SK-N-SH (cell line): ENCODE measurements at regions not wholly inside any gene's neighbourhood (a gene's known extent, or its start where the extent isn't known, plus 50 kb on each side); places are given as distances from the start of the nearest gene placed in this dataset.

Experiments
- CTCF ChIA-PET: fragments of 300-600, 350-600 bp; formaldehyde crosslinking; extraction: SDS; loops from one replicate; lab custom pipeline; 2021; lab: Yijun Ruan, JAX
- POLR2A ChIA-PET: fragments of 350-600 bp; sonication (Branson Sonifier 250); formaldehyde crosslinking; extraction: SDS; loops from one replicate; lab custom pipeline; 2020; ENCODE audit warnings: antibody characterized with exemption, inconsistent platforms; lab: Yijun Ruan, JAX
- DNase-seq: peaks from one replicate; pipeline ENCODE4 v3.0.0; 2012
- H2AFZ ChIP-seq: fragments of 200-600 bp; sonication (generic); 2 replicates; pipeline ENCODE4 v1.8.1; 2016; ENCODE audit warnings: antibody characterized with exemption, mild to moderate bottlenecking, low read depth
- H3F3A ChIP-seq: fragments of 200-600 bp; sonication (generic); replicated peaks from 2 replicates; pipeline ENCODE3; 2016; ENCODE audit warnings: antibody characterized with exemption, mild to moderate bottlenecking; ENCODE audit not compliant: insufficient read depth
- H3K27ac ChIP-seq, 2 experiments: fragments of 200-500 bp in 1 of 2; fragments of 200-600 bp in 1 of 2; sonication (Bioruptor generic) in 1 of 2; sonication (generic), shearing (Covaris generic) in 1 of 2; 2 replicates each; pipeline versions ENCODE4 v1.5.1 to v1.6.1; 2014 to 2016; ENCODE audit warnings: low read depth in 2 of 2, inconsistent platforms in 1 of 2, low read length in 1 of 2, mild to moderate bottlenecking in 1 of 2, mixed read lengths in 1 of 2
- H3K27me3 ChIP-seq: fragments of 200-600 bp; sonication (generic), shearing (Covaris generic); 2 replicates; pipeline ENCODE4 v1.6.1; 2016; ENCODE audit warnings: mixed run types; ENCODE audit not compliant: insufficient read depth
- H3K36me3 ChIP-seq, 2 experiments: fragments of 200-500 bp in 1 of 2; fragments of 200-600 bp in 1 of 2; sonication (Bioruptor generic) in 1 of 2; sonication (generic) in 1 of 2; replicated peaks in 1 of 2; 2 replicates each; pipeline versions ENCODE3 to v1.5.1; 2014 to 2016; ENCODE audit warnings: low read length in 1 of 2, mild to moderate bottlenecking in 1 of 2; ENCODE audit not compliant: insufficient read depth in 2 of 2, control insufficient read depth in 1 of 2
- H3K4me1 ChIP-seq, 2 experiments: fragments of 200-500 bp in 1 of 2; fragments of 200-600 bp in 1 of 2; sonication (Bioruptor generic) in 1 of 2; sonication (generic), shearing (Covaris generic) in 1 of 2; 2 replicates each; pipeline versions ENCODE4 v1.5.1 to v1.6.1; 2014 to 2016; ENCODE audit warnings: low read depth in 1 of 2, low read length in 1 of 2, mixed run types in 1 of 2; ENCODE audit not compliant: insufficient read depth in 2 of 2, control insufficient read depth in 1 of 2
- H3K4me2 ChIP-seq: fragments of 200-600 bp; sonication (generic), shearing (Covaris generic); 2 replicates; pipeline ENCODE4 v1.6.1; 2017; ENCODE audit warnings: mixed run types
- H3K4me3 ChIP-seq, 2 experiments: fragments of 200-500 bp in 1 of 2; fragments of 200-600 bp in 1 of 2; sonication (Bioruptor generic) in 1 of 2; sonication (generic), shearing (Covaris generic) in 1 of 2; 2 replicates each; pipeline versions ENCODE4 v1.5.1 to v1.8.1; 2014 to 2016; ENCODE audit warnings: low read depth in 2 of 2, inconsistent platforms in 1 of 2, low read length in 1 of 2, mild to moderate bottlenecking in 1 of 2, mixed read lengths in 1 of 2, moderate library complexity in 1 of 2
- H3K79me2 ChIP-seq: fragments of 200-600 bp; sonication (generic); 2 replicates; pipeline ENCODE4 v1.8.1; 2017; ENCODE audit warnings: mild to moderate bottlenecking; ENCODE audit not compliant: insufficient read depth
- H3K9ac ChIP-seq: fragments of 200-600 bp; sonication (generic); 2 replicates; pipeline ENCODE4 v1.6.1; 2017; ENCODE audit warnings: mixed run types
- H3K9me2 ChIP-seq: fragments of 200-600 bp; sonication (generic); 2 replicates; pipeline ENCODE4 v1.6.1; 2017; ENCODE audit warnings: mixed run types
- H3K9me3 ChIP-seq: fragments of 200-600 bp; sonication (generic); 2 replicates; pipeline ENCODE4 v1.6.1; 2017; ENCODE audit warnings: mixed run types, mild to moderate bottlenecking, moderate library complexity
- H4K20me1 ChIP-seq: fragments of 200-600 bp; sonication (generic); 2 replicates; pipeline ENCODE4 v1.6.1; 2017; ENCODE audit warnings: mild to moderate bottlenecking, mixed run types; ENCODE audit not compliant: insufficient read depth
- CHD2 ChIP-seq: fragments of 150-350 bp; IDR thresholded peaks from 2 replicates; pipeline ENCODE4 v1.6.1; 2018; ENCODE audit warnings: low read length; ENCODE audit not compliant: partially characterized antibody
- CTCF ChIP-seq: fragments of 200-600 bp; sonication (generic); IDR thresholded peaks from 2 replicates; pipeline ENCODE4 v1.6.1; 2017; ENCODE audit warnings: antibody characterized with exemption, mild to moderate bottlenecking, moderate library complexity
- FOXJ3 ChIP-seq: sonication (generic); formaldehyde crosslinking; IDR thresholded peaks from 2 replicates; pipeline ENCODE4 v1.5.1; 2020; ENCODE audit warnings: mild to moderate bottlenecking, missing genetic modification reagents
- GABPA ChIP-seq: IDR thresholded peaks from 2 replicates; pipeline ENCODE4 v1.4.0; 2012; ENCODE audit warnings: low read depth, mild to moderate bottlenecking
- JUND ChIP-seq: IDR thresholded peaks from 2 replicates; pipeline ENCODE4 v1.4.0; 2012
- MEF2A ChIP-seq: IDR thresholded peaks from 2 replicates; pipeline ENCODE4 v1.4.0; 2012; ENCODE audit warnings: low read depth, borderline replicate concordance
- NFIC ChIP-seq: IDR thresholded peaks from 2 replicates; pipeline ENCODE4 v1.4.0; 2012; ENCODE audit warnings: borderline replicate concordance
- PBX3 ChIP-seq: IDR thresholded peaks from 2 replicates; pipeline ENCODE4; 2012
- POLR2AphosphoS5 ChIP-seq: IDR thresholded peaks from 2 replicates; pipeline ENCODE4 v1.6.1; 2012; ENCODE audit warnings: low read depth, low read length
- RCOR1 ChIP-seq: fragments of 150-350 bp; IDR thresholded peaks from 2 replicates; pipeline ENCODE4 v1.6.1; 2017; ENCODE audit warnings: antibody characterized with exemption, low read length
- USF1 ChIP-seq: IDR thresholded peaks from 2 replicates; pipeline ENCODE4 v1.4.0; 2012; ENCODE audit warnings: low read depth, borderline replicate concordance
- YY1 ChIP-seq: IDR thresholded peaks from 2 replicates; pipeline ENCODE4 v1.4.0; 2012; ENCODE audit warnings: low read depth, mild to moderate bottlenecking
- ZBTB33 ChIP-seq: IDR thresholded peaks from 2 replicates; pipeline ENCODE4 v1.4.0; 2012; ENCODE audit warnings: low read depth, borderline replicate concordance
- WGBS: methylation state at CpG from one replicate; pipeline ENCODE4 v1.1.6; 2017; ENCODE audit warnings: low lambda C conversion rate; 5-methylcytosine and 5-hydroxymethylcytosine counted together

DNA sequence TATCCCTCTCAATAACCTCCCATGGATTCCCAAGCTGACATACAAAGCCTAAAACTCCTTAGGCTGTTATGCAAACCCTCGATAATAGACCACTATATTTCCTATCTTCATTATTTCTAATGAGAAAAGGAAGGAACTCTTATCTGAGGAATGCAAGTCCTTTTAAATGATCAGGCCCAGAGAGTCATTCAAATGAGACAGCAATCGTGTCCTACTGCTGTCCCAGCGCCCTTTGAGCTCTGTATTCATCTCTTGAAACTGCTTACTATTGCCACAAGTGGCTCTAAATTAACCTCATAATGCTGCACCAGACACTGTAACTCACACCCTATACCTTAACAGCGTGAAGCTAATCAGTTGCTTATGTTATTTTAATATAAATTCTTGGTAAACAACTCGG, 182.1 kb upstream of the NAMPT start:
- H3K9me2 ChIP-seq: no peaks in the 10 kb centered on the region
- TF ChIP-seq JUND (no peak), MEF2A (no peak), GABPA (no peak), YY1 (no peak), POLR2AphosphoS5 (no peak), CHD2 (no peak), NFIC (no peak), PBX3 (no peak), FOXJ3 (CRISPR knock-in tag) (no peak)
- H3K36me3 ChIP-seq: no peaks in the 10 kb centered on the region
- no peak overlapping the region for H3K9ac ChIP-seq
- no peak overlapping the region for H3K4me3 ChIP-seq
- no peaks in the 10 kb centered on the region for H3F3A ChIP-seq
- CTCF ChIA-PET: interaction anchor here (0.6 to 10.7 kb wide), 3 partner anchors 15 to 684 kb away, joined by 3 to 395 read pairs (median 3); no protein-coding TSS in a partner anchor
- POLR2A ChIA-PET: no interaction called here
- H3K4me2 ChIP-seq: no peak overlapping the region
- H3K27ac ChIP-seq: no peak overlapping the region
- no peaks in the 10 kb centered on the region for H4K20me1 ChIP-seq
- no peaks in the 10 kb centered on the region for H3K27me3 ChIP-seq
- H3K9me3 ChIP-seq: no peaks in the 10 kb centered on the region
- H3K79me2 ChIP-seq: no peaks in the 10 kb centered on the region
- H2AFZ ChIP-seq: no peak overlapping the region
- no peak for DNase-seq
- WGBS: 75% methylated on average over 5 of the region's 5 CpGs
- peaks cover 0 to 4% of the 10 kb centered on the region in 2 experiments; a peak in 1 of 4 replicates for H3K4me1 ChIP-seq

- Histone ChIP-seq H3K36me3 (no peaks in the 10 kb centered on the region), H2AFZ (no peak overlapping the region), H3K9ac (no peak overlapping the region), H3K27ac (no peak overlapping the region), H3K4me1 (peaks cover 0 to 4% of the 10 kb centered on the region in 2 experiments; a peak in 1 of 4 replicates), H4K20me1 (no peaks in the 10 kb centered on the region), H3K27me3 (no peaks in the 10 kb centered on the region), H3K9me3 (no peaks in the 10 kb centered on the region), H3K4me2 (no peak overlapping the region), H3F3A (no peaks in the 10 kb centered on the region), H3K4me3 (no peak overlapping the region), H3K79me2 (no peaks in the 10 kb centered on the region), H3K9me2 (no peaks in the 10 kb centered on the region)
- CTCF ChIA-PET: interaction anchor here (0.6 to 10.7 kb wide), 7 partner anchors 16 to 685 kb away, joined by 3 to 395 read pairs (median 3); partner anchors contain the start of gene CCDC71L
- POLR2A ChIA-PET: no interaction called here
- TF ChIP-seq CHD2 (no peak), RCOR1 (no peak), USF1 (0 out of 2 replicates have a peak, but pooled peaks have one; percentile 7), CTCF (no peak), ZBTB33 (no peak), GABPA (no peak)
- DNase-seq: no peak
- 81% methylated on average over 5 of the region's 5 CpGs for WGBS
Observed at GRCh38 chr7:106465704-106466468, 181.1 kb upstream of the NAMPT start.
